Breast epithelium (tissue), 4 donors: ENCODE measurements at regions not wholly inside any gene's neighbourhood (a gene's known extent, or its start where the extent isn't known, plus 50 kb on each side); places are given as distances from the start of the nearest gene placed in this dataset.
"Not testable (repeated sequence)": the region's sequence is repeated elsewhere in the genome, so short reads cannot be mapped to it uniquely, and the experiment has no call there.

Source experiments
- DNase-seq, 2 donors: peaks; one replicate each; pipeline ENCODE4 v3.0.0-alpha.2; 2019; ENCODE audit warnings: low spot score in 2 of 2
- H3K27ac ChIP-seq, 2 donors: fragments of 200-600 bp; sonication (generic) in 1 of 2; one replicate each; pipeline ENCODE4 v1.5.1; 2016 to 2019; ENCODE audit warnings: mild to moderate bottlenecking in 1 of 2
- H3K27me3 ChIP-seq, 2 donors: fragments of 200-600 bp; sonication (generic) in 1 of 2; one replicate each; pipeline versions ENCODE4 v1.5.1 to v1.6.0; 2017 to 2019; ENCODE audit warnings: control low read depth in 1 of 2, mild to moderate bottlenecking in 1 of 2
- H3K36me3 ChIP-seq: fragments of 200-600 bp; one replicate; pipeline ENCODE4 v1.5.1; 2019
- H3K4me1 ChIP-seq, 2 donors: fragments of 200-600 bp; sonication (generic); one replicate each; pipeline ENCODE4 v1.5.1; 2016 to 2019; ENCODE audit warnings: control low read depth in 1 of 2
- H3K4me3 ChIP-seq, 3 donors: fragments of 200-600 bp; sonication (generic); 1 replicate in 2 of 3; 2 replicates in 1 of 3; pipeline ENCODE4 v1.5.1; 2016 to 2019; ENCODE audit warnings: mild to moderate bottlenecking in 3 of 3, moderate library complexity in 2 of 3
- H3K9me3 ChIP-seq, 2 donors: fragments of 200-600 bp; sonication (generic) in 1 of 2; one replicate each; pipeline ENCODE4 v1.5.1; 2016 to 2019; ENCODE audit warnings: control low read depth in 1 of 2
- POLR2A ChIP-seq: fragments of 450-650 bp; IDR thresholded peaks from one replicate; pipeline ENCODE4 v1.6.1; 2016; ENCODE audit warnings: antibody characterized with exemption, mild to moderate bottlenecking, moderate library complexity
- POLR2AphosphoS5 ChIP-seq, 3 donors: sonication (generic); formaldehyde crosslinking; IDR thresholded peaks; one replicate each; pipeline ENCODE4 v1.6.1; 2017; ENCODE audit warnings: antibody characterized with exemption in 3 of 3
- intact Hi-C: fragments of 100-400 bp; cut with DNase I; formaldehyde crosslinking; loops from one replicate; pipeline ENCODE4 v1.15.1; 2023; ENCODE audit warnings: low total_unique reads
- TF ChIP-seq, protein P1 (sequence below), 3 donors: fragments of 450-650 bp; IDR thresholded peaks; one replicate each; pipeline ENCODE4 v1.5.1; 2016 to 2017; ENCODE audit warnings: antibody characterized with exemption in 3 of 3, mild to moderate bottlenecking in 3 of 3, moderate library complexity in 3 of 3

- no peak overlapping the region for H3K27ac ChIP-seq
- H3K4me3 ChIP-seq: no peak overlapping the region
- H3K4me1 ChIP-seq: no peaks in the 10 kb centered on the region
- DNase-seq: no peak
- intact Hi-C loops: no loop called here
- no peaks in the 10 kb centered on the region for H3K27me3 ChIP-seq
- no peaks in the 10 kb centered on the region for H3K9me3 ChIP-seq
- H3K36me3 ChIP-seq: no peaks in the 10 kb centered on the region
- TF ChIP-seq, protein P1, sequence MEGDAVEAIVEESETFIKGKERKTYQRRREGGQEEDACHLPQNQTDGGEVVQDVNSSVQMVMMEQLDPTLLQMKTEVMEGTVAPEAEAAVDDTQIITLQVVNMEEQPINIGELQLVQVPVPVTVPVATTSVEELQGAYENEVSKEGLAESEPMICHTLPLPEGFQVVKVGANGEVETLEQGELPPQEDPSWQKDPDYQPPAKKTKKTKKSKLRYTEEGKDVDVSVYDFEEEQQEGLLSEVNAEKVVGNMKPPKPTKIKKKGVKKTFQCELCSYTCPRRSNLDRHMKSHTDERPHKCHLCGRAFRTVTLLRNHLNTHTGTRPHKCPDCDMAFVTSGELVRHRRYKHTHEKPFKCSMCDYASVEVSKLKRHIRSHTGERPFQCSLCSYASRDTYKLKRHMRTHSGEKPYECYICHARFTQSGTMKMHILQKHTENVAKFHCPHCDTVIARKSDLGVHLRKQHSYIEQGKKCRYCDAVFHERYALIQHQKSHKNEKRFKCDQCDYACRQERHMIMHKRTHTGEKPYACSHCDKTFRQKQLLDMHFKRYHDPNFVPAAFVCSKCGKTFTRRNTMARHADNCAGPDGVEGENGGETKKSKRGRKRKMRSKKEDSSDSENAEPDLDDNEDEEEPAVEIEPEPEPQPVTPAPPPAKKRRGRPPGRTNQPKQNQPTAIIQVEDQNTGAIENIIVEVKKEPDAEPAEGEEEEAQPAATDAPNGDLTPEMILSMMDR (IDR thresholded peaks at IDR 0.05): no peak
- TF ChIP-seq POLR2A: no peak
- TF ChIP-seq POLR2AphosphoS5 (IDR thresholded peaks at IDR 0.05): no peak
Measured at GRCh38 chr10:22137542-22137941, 80.3 kb downstream of the EBLN1 start.

DNA sequence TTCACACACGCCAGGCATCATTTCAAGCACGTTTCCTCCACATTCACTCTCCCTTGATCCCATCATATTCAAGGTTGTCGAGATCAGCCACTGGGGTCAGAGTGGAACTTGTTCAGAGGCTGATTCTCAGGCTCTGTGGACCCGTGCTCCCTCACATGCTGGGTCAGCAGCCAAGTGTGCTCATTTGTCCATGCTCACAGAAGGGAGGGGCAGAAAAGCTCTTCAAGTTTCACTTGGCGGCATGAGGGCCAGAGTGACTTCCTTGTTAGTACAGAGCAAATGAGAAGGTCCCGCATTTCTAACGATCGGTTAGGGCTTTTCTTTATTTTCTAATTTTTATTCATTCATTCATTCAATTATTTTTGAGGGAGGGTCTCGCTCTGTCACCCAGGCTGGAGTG is 82.2 kb downstream of the EBLN1 start:
- intact Hi-C loops: no loop called here
- Histone ChIP-seq H3K9me3 (no peaks in the 10 kb centered on the region), H3K4me3 (no peak overlapping the region), H3K36me3 (no peaks in the 10 kb centered on the region), H3K4me1 (no peaks in the 10 kb centered on the region), H3K27ac (no peak overlapping the region), H3K27me3 (no peaks in the 10 kb centered on the region)
- DNase-seq: no peak
- TF ChIP-seq POLR2AphosphoS5 (IDR thresholded peaks at IDR 0.05): no peak
- no peak for TF ChIP-seq POLR2A
- TF ChIP-seq, protein P1 (IDR thresholded peaks at IDR 0.05): no peak

- Histone ChIP-seq H3K27me3 (no peaks in the 10 kb centered on the region), H3K27ac (no peak overlapping the region), H3K36me3 (no peaks in the 10 kb centered on the region), H3K9me3 (no peaks in the 10 kb centered on the region), H3K4me1 (no peaks in the 10 kb centered on the region), H3K4me3 (no peak overlapping the region)
- no peak for DNase-seq
- TF ChIP-seq POLR2A (no peak), POLR2AphosphoS5 (IDR thresholded peaks at IDR 0.05) (no peak)
- TF ChIP-seq, protein P1 (IDR thresholded peaks at IDR 0.05): no peak
- intact Hi-C loops: no loop called here
Measured at GRCh38 chr10:22133749-22134624, 83.8 kb downstream of the EBLN1 start.

GRCh38 chr10:22130824-22131223 is 87.0 kb downstream of the EBLN1 start:
- H3K4me1 ChIP-seq, H3K27ac ChIP-seq, H3K27me3 ChIP-seq, H3K36me3 ChIP-seq, H3K4me3 ChIP-seq, intact Hi-C loops, DNase-seq, H3K9me3 ChIP-seq: not testable (repeated sequence)

DNA sequence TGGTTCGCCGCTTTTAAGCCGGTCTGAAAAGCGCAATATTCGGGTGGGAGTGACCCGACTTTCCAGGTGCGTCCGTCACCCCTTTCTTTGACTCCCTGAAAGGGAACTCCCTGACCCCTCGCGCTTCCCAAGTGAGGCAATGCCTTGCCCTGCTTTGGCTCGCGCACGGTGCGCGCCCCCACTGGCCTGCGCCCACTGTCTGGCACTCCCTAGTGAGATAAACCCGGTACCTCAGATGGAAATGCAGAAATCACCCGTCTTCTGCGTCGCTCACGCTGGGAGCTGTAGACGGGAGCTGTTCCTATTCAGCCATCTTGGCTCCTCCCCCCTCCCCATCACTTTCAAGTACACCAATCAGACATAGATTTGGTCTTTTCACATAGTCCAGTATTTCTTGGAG is 88.2 kb downstream of the EBLN1 start:
- intact Hi-C loops, DNase-seq: not testable (repeated sequence)

GRCh38 chr10:22121181-22121580 is 96.6 kb downstream of the EBLN1 start:
- intact Hi-C loops: not testable (repeated sequence)

More for the DNA sequence above, 88.2 kb downstream of the EBLN1 start:
- H3K27me3 ChIP-seq, H3K9me3 ChIP-seq, H3K4me1 ChIP-seq, H3K4me3 ChIP-seq, H3K27ac ChIP-seq, H3K36me3 ChIP-seq: not testable (repeated sequence)

DNA sequence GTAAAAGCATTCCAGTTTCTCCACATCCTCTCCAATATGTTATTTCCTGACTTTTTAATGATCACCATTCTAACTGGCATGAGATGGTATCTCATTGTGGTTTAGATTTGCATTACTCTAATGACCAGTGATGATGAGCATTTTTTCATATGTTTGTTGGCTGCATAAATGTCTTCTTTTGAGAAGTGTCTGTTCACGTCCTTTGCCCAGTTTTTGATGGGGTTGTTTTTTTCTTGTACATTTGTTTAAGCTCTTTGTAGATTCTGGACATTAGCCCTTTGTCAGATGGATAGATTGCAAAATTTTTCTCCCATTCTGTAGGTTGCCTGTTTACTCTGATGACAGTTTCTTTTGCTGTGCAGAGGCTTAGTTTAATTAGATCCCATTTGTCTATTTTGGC is 97.7 kb downstream of the EBLN1 start:
- H3K4me1 ChIP-seq, H3K4me3 ChIP-seq, H3K36me3 ChIP-seq, H3K9me3 ChIP-seq, DNase-seq, H3K27ac ChIP-seq, intact Hi-C loops, H3K27me3 ChIP-seq: not testable (repeated sequence)

More at GRCh38 chr10:22121181-22121580, 96.6 kb downstream of the EBLN1 start:
- not testable (repeated sequence) for DNase-seq, H3K4me3 ChIP-seq, H3K27ac ChIP-seq, H3K9me3 ChIP-seq, H3K27me3 ChIP-seq, H3K36me3 ChIP-seq, H3K4me1 ChIP-seq

DNA sequence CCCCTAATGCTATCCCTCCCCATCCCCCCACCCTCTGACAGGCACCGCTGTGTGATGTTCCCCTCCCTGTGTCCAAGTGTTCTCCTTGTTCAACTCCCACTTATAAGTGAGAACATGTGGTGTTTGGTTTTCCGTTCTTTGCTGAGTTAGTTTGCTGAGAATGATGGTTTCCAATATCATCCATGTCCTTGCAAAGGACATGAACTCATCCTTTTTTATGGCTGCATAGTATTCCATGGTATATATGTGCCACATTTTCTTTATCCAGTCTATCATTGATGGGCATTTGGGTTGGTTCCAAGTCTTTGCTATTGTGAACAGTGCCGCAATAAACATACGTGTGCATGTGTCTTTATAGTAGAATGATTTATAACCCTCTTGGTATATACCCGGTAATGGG is 98.2 kb downstream of the EBLN1 start:
- intact Hi-C loops, H3K4me3 ChIP-seq, DNase-seq, H3K4me1 ChIP-seq, H3K36me3 ChIP-seq, H3K9me3 ChIP-seq, H3K27ac ChIP-seq, H3K27me3 ChIP-seq: not testable (repeated sequence)
